NOMO-1 treated with DMSO at 0.1 percent for 48 hours (cell line): ENCODE measurements at regions not wholly inside any gene's neighbourhood (a gene's known extent, or its start where the extent isn't known, plus 50 kb on each side); places are given as distances from the start of the nearest gene placed in this dataset.

Experiments
- DNase-seq: peaks from one replicate; lab custom pipeline; 2025; ENCODE audit not compliant: unreplicated experiment; lab: John Stamatoyannopoulos, UW

- DNase-seq, result no peak
Observed at GRCh38 chr11:79758325-79758724, 317.5 kb upstream of the TENM4 start.

- DNase-seq, result no peak
Observed at GRCh38 chr11:79747406-79747805, 306.6 kb upstream of the TENM4 start.

GRCh38 chr11:79744941-79745340 is 304.1 kb upstream of the TENM4 start:
- DNase-seq, result no peak

DNA sequence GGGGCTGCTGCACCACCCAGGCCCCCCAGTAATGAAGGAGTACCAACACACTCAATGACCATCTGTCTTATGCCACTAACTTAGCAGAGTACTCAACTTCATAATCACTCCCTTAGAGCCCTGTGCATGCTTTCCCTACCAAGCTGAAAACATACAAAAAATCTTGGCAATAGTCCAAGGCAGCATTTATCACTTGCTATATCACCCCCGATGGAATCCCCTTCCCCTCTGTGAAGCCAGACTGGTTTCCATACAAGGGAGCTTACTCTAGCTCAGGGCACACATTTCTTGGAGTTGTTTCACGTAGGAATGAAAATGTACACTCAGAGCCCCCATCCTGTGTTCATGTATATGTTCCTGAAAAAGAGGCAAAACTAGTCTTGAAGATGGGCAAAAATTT is 301.3 kb upstream of the TENM4 start:
- DNase-seq, result no peak

DNA sequence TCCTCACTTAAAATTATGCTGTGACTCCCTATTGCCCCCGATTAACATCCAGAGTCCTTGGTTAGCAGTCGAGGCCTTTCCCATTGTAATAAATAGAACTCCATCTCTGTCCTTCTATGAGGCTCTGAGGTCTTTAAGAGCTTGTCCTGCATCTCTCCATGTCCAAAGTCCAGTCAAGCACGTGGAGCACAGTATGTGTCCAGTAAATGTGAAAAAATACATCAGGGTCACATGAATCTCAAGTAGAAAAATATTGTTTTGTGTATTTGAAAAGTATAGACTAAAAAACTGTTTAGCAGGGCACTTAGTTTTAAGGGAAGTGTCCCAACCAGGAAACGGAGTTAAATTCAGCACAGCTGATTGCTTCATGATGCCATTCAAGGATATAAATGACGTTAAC is 298.8 kb upstream of the TENM4 start:
- no peak for DNase-seq

DNA sequence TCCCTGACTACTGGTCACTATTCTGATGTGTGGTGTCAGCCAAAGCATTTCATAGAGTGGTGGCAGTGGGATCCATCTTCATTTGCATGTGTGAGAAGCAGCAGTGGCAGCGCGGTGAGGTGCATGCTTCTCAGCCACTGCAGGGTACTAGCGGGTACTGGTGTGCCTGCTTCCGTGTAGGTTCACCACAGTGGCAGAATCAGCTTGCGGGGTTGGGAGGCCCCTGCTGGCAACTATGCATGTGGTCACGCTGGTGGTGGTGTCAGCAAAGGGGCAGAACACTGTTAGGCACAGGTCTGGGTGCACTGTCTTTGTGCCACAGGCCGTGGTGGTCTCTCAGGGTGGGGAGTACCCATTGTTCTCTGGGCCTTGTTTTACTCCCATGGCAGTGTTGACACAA is 286.4 kb upstream of the TENM4 start:
- no peak for DNase-seq

GRCh38 chr11:79720115-79720514 is 279.3 kb upstream of the TENM4 start:
- no peak for DNase-seq

DNA sequence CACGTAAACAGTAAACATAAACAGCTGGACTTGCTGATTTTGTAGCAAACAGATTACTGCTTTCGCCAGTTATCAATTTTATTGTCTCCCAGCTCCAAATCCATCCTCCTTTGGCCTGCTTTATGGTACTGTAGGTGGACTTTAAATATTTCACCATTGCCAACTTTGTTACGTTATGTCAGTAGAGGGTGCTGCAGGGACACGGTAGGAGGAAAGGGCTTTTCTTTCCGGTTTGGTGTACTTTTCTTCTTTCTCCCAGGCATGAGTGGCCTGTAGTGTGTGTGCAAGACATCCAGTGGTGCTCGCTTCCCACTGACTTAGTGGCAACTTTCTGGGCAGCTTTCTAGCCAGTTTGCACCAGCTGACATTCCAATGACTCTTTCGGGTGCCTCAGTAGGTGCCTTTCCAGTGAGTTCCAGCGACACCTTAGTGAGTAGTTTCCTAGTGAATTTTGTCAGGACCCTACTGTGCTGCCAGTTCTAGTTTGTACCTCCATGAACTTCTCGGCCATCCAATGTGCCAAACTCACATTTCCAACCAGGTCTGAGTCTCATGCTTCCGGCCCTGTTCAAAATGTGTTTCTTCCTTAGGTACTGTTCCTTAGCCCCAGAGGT is 267.6 kb upstream of the TENM4 start:
- peak; percentile 44 for DNase-seq

GRCh38 chr11:79705648-79706047 is 264.8 kb upstream of the TENM4 start:
- DNase-seq, result no peak

DNA sequence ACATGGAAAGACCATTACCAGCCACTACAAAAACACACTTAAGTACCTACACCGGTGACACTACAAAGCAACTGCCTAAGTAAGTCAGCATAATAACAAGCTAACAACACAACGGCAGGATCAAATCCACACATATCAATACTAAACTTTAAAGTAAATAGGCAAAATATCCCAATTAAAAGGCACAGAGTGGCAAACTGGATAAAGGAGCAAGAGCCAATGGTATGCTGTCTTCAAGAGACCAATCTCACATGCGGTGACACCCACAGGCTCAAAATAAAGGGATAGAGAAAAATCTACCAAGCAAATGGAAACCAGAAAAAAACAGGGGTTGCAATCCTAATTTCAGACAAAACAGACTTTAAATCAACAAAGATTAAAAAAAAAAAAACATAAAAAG is 261.5 kb upstream of the TENM4 start:
- DNase-seq, result no peak

GRCh38 chr11:79699246-79699645 is 258.4 kb upstream of the TENM4 start:
- no peak for DNase-seq

DNA sequence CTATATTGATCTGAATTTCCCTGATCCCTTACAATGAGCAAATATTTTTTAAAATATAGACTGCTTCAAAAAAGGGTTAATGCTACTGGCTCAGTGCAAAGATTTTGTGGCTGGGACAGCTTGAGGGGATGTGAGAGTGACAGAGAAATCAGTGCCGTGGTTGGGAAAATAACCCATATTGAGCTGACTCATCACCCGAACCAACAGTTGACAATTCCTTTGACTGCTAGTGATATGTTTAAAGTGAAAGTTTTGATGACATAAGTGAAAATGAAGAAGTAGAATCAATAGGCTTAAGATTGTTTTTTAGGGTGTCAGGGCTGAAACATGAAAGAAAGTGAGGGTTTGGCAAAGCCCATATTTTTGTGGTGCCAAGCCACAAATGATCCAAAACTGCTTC is 257.1 kb upstream of the TENM4 start:
- DNase-seq, result peak; percentile 19

DNA sequence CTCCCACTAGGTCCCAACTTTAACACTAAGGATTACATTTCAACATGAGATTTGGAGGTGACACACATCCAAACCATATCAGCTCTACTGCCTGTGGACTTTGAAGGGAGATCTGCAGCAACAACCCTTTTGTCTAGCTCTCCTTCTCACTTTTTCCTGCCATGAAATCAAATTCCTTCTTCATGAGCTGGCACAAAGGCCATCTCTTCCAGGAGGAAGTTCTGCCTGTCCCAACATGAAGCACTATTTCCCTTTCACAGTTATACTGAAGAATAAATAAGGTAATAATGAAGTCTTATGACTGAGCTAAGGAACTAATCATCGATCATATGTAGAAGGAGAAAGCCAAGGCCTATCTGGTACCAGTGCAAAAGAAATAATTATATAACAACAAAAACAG is 253.5 kb upstream of the TENM4 start:
- no peak for DNase-seq

- DNase-seq, result no peak
Observed at GRCh38 chr11:79691445-79691844, 250.6 kb upstream of the TENM4 start.

DNA sequence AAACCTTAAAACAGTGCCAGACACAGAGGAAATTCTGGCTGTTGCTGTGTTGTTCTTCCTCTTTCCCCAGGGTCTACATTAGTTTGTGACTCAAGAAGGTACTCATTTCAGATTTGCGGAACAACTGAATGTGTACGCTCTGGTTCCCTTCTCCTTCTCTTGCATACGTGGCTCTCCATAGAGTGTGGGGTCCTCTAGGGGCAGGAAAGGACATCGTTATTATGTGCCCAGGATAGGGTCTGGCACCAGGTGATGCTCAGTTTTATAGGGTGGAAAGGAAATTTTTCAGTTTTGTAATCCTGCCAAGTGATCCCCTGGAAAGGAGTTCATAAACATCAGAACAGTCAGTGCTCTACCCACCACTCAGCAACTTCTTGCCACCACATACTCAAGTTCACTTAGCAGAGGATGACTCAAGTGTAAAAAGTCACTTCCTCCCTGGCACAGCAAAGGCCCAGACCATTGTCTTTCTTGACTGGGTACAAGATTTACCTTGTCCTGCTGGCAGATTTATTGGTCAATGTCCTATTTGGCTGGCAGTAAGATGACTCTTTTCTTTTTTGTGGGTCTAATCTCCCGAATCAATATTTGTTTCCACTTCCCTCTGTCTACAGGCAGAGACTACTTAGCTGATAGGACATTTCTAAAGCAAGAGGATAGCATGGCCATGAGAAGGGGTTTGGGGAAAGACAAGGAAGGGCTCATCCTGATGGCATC is 246.0 kb upstream of the TENM4 start:
- DNase-seq, result peak; percentile 52

- no peak for DNase-seq
Observed at GRCh38 chr11:79683930-79684329, 243.1 kb upstream of the TENM4 start.

DNA sequence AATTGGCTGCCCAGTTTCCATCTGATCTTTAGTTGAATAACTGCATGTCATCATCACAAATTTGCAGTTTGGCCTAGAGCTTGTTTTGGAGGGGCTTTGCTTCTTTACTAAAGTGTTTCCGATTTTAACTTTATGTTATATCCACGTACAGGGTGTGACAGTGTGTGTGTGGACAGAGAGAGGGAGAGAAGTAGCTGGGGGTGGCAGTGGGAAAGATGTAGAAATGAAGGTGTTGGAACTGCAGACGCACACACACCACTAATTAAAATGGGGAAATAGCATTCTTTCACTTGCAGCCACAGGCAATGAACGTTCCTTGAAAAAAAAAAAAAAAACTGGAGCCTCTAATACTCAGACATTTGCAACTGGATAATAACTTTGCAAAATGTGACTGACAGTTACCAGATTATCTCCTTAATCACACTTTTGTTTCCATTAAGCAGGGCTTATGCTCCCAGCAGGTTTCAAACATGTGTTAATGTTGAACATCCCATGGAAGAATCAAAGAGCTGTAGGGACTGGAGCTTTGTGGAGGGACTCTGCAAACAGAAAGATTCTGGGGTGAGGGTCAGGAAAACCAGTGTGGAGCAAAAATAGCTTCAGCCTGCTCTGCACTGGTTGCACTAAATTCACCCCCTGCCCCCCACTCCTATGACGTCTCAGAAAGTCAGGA is 238.1 kb upstream of the TENM4 start:
- no peak for DNase-seq

- DNase-seq, result no peak
Observed at GRCh38 chr11:79676396-79676795, 235.6 kb upstream of the TENM4 start.

DNA sequence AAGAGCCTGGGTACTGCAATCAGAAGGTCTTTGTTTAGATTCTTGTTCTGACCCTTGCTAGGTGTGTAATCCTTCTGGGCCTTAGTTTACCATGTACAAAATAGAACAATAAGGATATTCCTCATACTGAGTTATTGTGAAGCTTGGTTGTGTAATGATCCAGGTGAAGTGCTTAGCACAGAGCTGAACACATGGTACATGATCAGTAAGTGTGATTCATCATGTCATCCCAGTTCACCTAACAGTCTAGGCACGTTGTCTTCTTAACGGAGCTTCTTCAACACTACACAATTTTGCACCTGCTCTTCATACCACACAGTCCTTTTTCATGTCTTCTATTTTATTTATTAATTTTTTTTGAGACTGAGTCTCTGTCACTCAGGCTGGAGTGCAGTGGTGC is 234.3 kb upstream of the TENM4 start:
- no peak for DNase-seq

- DNase-seq, result no peak
Observed at GRCh38 chr11:79672786-79673185, 232.0 kb upstream of the TENM4 start.

GRCh38 chr11:79671401-79671800 is 230.6 kb upstream of the TENM4 start:
- DNase-seq, result no peak

GRCh38 chr11:79670882-79671281 is 230.1 kb upstream of the TENM4 start:
- DNase-seq, result no peak
